Glomerular endothelial cell (primary cell): ENCODE measurements at regions not wholly inside any gene's neighbourhood (a gene's known extent, or its start where the extent isn't known, plus 50 kb on each side); places are given as distances from the start of the nearest gene placed in this dataset.

Experiments used
- DNase-seq: peaks from one replicate; pipeline ENCODE4 v3.0.0-alpha.2; 2011; ENCODE audit warnings: low read depth, low spot score; ENCODE audit errors: extremely low read depth

- no peak for DNase-seq
Measured at GRCh38 chr3:127356381-127356780, 68.5 kb upstream of the PRR20G start.

GRCh38 chr3:127354761-127355160 is 66.9 kb upstream of the PRR20G start:
- DNase-seq, result no peak

GRCh38 chr3:127352612-127353011 is 64.8 kb upstream of the PRR20G start:
- DNase-seq, result no peak

GRCh38 chr3:127351775-127352350 is 64.0 kb upstream of the PRR20G start:
- DNase-seq, result no peak

DNA sequence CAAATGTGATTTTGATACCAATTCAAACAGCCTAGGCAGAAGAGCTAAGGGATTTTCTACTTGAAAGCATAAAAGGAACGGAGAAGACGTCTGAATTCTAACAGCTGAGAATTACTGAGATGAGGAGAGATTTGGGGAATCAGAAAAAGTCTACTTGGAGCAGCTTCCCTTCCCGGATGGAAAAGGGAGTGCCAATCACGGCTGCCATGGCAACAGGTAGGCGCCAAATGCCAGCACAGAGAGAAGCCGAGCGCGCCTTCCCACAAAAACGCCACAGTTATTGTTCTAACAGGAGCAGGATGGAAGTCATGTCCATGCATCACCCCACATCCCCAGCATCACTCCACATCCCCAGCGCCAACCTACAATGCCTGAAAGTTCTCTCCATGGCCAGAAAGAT is 63.5 kb upstream of the PRR20G start:
- no peak for DNase-seq

GRCh38 chr3:127350172-127351050 is 62.6 kb upstream of the PRR20G start:
- DNase-seq, result no peak

GRCh38 chr3:127349501-127350171 is 61.8 kb upstream of the PRR20G start:
- no peak for DNase-seq

DNA sequence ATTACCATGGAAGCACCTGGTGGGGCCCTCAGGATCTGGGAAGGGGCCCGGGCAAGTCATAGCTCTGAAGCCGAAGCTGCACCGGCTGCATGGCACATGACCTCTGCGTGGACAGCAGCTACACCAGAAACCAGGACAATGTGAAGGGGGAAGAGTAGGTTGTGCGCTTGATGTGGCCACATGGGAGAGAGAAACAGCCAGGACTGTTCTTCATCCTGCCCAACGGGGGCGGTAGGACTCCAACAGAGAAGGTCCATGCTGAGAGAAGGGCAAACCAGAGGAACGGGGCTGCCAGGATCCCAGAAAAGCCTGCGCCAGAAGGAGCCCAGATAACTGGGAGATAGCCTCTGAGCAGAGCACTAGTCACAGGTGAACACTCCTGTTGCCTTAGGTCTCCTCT is 54.9 kb upstream of the PRR20G start:
- no peak for DNase-seq

DNA sequence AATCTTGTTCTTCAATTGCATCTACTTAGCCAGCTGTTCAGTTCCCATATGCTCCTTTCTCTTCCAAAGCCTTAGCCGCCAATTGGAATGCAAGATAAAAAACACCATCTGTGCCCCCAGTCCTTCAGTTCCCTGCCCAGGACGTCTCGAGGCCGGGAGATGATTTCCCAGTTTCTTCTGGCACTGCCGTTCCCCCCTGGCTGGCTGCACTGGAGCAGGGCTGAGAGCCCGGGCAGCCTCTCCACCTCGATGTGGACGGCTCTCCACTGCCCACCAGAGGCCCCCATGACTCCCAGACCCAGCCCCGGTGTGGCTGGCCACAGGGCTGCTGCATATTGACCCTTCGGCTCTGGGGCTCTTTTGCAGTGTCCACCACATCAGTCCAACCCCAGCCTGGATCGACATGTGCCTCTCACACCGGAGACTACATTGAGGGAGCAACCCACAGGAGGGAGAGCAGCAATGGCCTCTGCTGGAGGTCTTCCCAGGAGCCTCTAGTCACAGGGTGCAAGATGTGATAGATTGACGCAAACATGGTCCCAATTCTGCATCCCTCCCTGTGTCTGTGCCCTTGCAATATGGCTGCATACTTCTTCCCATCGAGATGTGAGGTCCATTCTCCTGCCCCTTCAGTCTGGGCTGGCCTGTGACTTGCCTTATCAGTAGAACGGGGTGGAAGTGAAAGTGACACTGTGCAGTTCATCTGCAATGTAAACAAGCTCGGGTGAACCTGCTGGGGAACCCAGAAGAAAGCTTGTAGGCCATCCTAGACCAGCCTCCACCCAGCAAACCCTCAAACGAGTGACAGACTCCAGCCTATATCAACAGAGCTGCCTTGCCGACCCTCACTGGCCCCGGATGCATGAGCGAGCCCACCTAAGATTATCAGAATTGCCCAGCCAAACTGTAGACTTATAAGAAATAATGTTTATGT is 52.3 kb upstream of the PRR20G start:
- DNase-seq, result no peak

DNA sequence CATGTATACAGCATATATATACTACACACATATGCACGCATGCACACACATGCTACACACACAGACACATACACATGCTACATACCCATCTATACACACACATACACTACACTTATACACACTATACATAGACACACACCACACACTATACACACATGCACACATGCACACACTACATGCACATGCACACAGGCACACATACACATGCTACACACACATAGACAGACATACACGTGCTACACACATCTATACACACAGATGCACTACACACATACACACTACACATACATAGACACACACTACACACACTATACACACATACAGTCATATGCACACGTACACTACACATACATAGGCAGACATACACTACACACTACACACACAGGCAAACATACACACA is 51.2 kb upstream of the PRR20G start:
- no peak for DNase-seq

- DNase-seq, result no peak
Measured at GRCh38 chr3:127337911-127338531, 50.2 kb upstream of the PRR20G start.
